Osteoblast (primary cell): ENCODE measurements at regions not wholly inside any gene's neighbourhood (a gene's known extent, or its start where the extent isn't known, plus 50 kb on each side); places are given as distances from the start of the nearest gene placed in this dataset. TPM values are rescaled to one million over a fixed set of nuclear protein-coding genes. Genes with fewer than 3 reads are reported as not detected.

Experiments
- DNase-seq: peaks from one replicate; pipeline ENCODE4 v3.0.0; 2011; ENCODE audit warnings: low spot score, mixed read lengths; ENCODE audit not compliant: insufficient read length; ENCODE audit errors: missing footprints
- H2AFZ ChIP-seq: 2 replicates; pipeline ENCODE4 v1.6.0; 2011; ENCODE audit warnings: mild to moderate bottlenecking, low read length
- H3K27ac ChIP-seq: 2 replicates; pipeline ENCODE4 v1.5.1; 2011; ENCODE audit warnings: mild to moderate bottlenecking, low read depth, low read length, moderate library complexity
- H3K27me3 ChIP-seq: 2 replicates; pipeline ENCODE4 v1.6.0; 2012; ENCODE audit warnings: mild to moderate bottlenecking, control low read depth, inconsistent platforms, low read length, moderate library complexity; ENCODE audit not compliant: insufficient read depth
- H3K36me3 ChIP-seq: 2 replicates; pipeline ENCODE4 v1.5.1; 2011; ENCODE audit warnings: mild to moderate bottlenecking, low read length, control low read depth, moderate library complexity; ENCODE audit not compliant: insufficient read depth
- H3K4me1 ChIP-seq: 2 replicates; pipeline ENCODE4 v1.5.1; 2011; ENCODE audit warnings: mild to moderate bottlenecking, low read length, control low read depth, moderate library complexity; ENCODE audit not compliant: insufficient read depth
- H3K4me2 ChIP-seq: 2 replicates; pipeline ENCODE4 v1.6.0; 2011; ENCODE audit warnings: mild to moderate bottlenecking, low read length; ENCODE audit not compliant: insufficient read depth
- H3K4me3 ChIP-seq: fragments of 200-600 bp; sonication (generic); 3 replicates; pipeline ENCODE4 v1.5.1; 2012; ENCODE audit warnings: mild to moderate bottlenecking, low read length, inconsistent platforms; ENCODE audit not compliant: insufficient read depth
- H3K79me2 ChIP-seq: 2 replicates; pipeline ENCODE4 v1.6.0; 2012; ENCODE audit warnings: mild to moderate bottlenecking, low read length, control low read depth, inconsistent platforms; ENCODE audit not compliant: insufficient read depth
- H3K9me3 ChIP-seq: 2 replicates; pipeline ENCODE4 v1.5.1; 2011; ENCODE audit warnings: low read depth, low read length, control low read depth
- H4K20me1 ChIP-seq: 2 replicates; pipeline ENCODE4 v1.6.0; 2012; ENCODE audit warnings: mild to moderate bottlenecking, low read length, control low read depth; ENCODE audit not compliant: insufficient read depth
- CTCF ChIP-seq: IDR thresholded peaks from 2 replicates; pipeline ENCODE4 v1.5.1; 2011; ENCODE audit warnings: mild to moderate bottlenecking, low read depth, low read length, moderate library complexity; ENCODE audit errors: extremely low read depth
- small RNA-seq: library from RNA; depleted of rRNA; stranded (forward); fragments of <200 nt; gene quantifications from one replicate; pipeline ENCODE3, GENCODE V24; 2012

GRCh38 chr3:163129287-163129686 lies 1632.7 kb downstream of the OTOL1 start:
- Histone ChIP-seq H3K4me2 (no peak overlapping the region), H4K20me1 (no peaks in the 10 kb centered on the region), H3K27me3 (no peaks in the 10 kb centered on the region), H3K4me3 (no peak overlapping the region), H2AFZ (no peak overlapping the region), H3K36me3 (no peaks in the 10 kb centered on the region), H3K27ac (no peak overlapping the region), H3K4me1 (no peaks in the 10 kb centered on the region), H3K9me3 (no peaks in the 10 kb centered on the region), H3K79me2 (no peaks in the 10 kb centered on the region)
- no peak for DNase-seq
- TF ChIP-seq CTCF: no peak

- H3K27me3 ChIP-seq: no peaks in the 10 kb centered on the region
- H4K20me1 ChIP-seq: no peaks in the 10 kb centered on the region
- TF ChIP-seq CTCF: no peak
- DNase-seq: no peak
- no peaks in the 10 kb centered on the region for H3K79me2 ChIP-seq
- H2AFZ ChIP-seq: no peak overlapping the region
- no peaks in the 10 kb centered on the region for H3K4me1 ChIP-seq
- no peaks in the 10 kb centered on the region for H3K9me3 ChIP-seq
- H3K27ac ChIP-seq: no peak overlapping the region
- no peak overlapping the region for H3K4me3 ChIP-seq
- no peaks in the 10 kb centered on the region for H3K36me3 ChIP-seq
- no peak overlapping the region for H3K4me2 ChIP-seq
Measured at GRCh38 chr3:163126115-163126514, 1629.5 kb downstream of the OTOL1 start.

Small RNA genes lying in the stretch of these regions (small RNA-seq; reads per million reads assigned to genes)
- not detected for gene MIR1263
- not detected for gene RNU7-82P
